ENCODE measurements at regions not wholly inside any gene's neighbourhood (a gene's known extent, or its start where the extent isn't known, plus 50 kb on each side); places are given as distances from the start of the nearest gene placed in this dataset.

DNA sequence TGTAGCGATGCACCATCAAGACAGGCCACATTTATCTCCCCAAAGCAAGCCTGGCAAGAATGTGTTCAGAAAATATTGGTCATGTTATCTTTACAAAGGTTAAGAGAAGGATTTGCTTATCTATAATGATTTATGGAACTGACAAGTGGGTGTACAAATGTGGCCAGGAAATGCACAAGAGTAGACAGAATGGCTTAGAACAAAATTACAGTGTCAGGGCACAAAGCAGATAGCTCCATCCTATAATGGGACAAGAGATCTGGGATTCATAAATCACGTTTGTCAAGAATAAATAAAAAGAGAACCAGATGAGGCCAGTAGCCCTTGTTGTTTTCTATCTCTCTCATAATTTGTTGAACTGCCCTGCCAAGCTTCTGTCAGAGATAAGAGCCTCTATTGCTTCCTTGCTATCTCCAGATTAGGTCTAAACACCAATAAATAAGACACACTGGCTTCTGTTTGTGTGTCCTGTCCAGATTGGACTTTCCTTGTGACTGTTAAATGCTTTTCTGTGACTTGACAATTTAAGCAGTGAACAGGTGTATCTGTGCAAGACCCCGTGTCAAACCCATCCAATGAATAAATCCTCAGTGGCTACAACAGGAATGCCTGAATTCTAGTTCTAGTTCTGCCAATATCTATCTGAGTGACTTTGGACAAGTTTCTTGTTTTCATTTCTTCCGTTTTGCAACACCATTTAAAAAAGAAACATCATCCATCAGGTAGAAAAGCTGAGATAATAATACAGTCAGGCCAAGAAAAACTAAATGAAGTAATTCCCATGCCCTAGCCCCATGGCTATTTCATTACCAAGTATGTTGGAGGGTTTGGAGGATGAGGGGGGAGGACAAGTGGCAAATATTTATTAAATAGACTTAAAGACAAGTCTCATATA lies 157.2 kb downstream of the DCLK3 start:
- Histone ChIP-seq H3K36me3 (no peaks in the 10 kb centered on the region), H3K4me1 (no peaks in the 10 kb centered on the region), H3K4me3 (no peak overlapping the region), H3K9me3 (peaks cover 0 to 2% (median 0%) of the 10 kb centered on the region in 12 donors), H3K27me3 (no peaks in the 10 kb centered on the region), H3K27ac (no peak overlapping the region)
- no peak for ATAC-seq
- WGBS, 4 donors = 48 to 60% (median 55%) methylated on average over 4 of the region's 4 CpGs
- no peak for TF ChIP-seq POLR2A (IDR thresholded peaks at IDR 0.05)
- TF ChIP-seq, protein P1, sequence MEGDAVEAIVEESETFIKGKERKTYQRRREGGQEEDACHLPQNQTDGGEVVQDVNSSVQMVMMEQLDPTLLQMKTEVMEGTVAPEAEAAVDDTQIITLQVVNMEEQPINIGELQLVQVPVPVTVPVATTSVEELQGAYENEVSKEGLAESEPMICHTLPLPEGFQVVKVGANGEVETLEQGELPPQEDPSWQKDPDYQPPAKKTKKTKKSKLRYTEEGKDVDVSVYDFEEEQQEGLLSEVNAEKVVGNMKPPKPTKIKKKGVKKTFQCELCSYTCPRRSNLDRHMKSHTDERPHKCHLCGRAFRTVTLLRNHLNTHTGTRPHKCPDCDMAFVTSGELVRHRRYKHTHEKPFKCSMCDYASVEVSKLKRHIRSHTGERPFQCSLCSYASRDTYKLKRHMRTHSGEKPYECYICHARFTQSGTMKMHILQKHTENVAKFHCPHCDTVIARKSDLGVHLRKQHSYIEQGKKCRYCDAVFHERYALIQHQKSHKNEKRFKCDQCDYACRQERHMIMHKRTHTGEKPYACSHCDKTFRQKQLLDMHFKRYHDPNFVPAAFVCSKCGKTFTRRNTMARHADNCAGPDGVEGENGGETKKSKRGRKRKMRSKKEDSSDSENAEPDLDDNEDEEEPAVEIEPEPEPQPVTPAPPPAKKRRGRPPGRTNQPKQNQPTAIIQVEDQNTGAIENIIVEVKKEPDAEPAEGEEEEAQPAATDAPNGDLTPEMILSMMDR (IDR thresholded peaks at IDR 0.05) = no peak
- no peak for DNase-seq
- intact Hi-C loops (cut with DNase I) = no loop called here

DNA sequence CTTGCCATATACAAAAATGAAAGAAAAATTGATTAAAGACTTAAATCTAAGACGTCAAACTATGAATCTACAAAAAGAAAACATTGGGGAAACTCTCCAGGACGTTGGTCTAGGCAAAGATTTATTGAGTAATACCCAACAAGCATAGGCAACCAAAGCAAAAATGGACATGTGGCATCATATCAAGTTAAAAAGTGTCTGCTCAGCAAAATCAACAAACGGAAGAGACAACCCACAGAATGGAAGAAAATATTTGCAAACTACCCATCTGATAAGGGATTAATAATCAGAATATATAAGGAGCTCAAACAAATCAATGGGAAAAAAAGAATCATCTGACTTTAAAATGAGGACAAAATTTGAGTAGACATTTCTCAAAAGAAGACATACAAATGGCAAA lies 160.9 kb downstream of the DCLK3 start:
- intact Hi-C loops (cut with DNase I) = no loop called here
- H3K9me3 ChIP-seq = no peaks in the 10 kb centered on the region
- ATAC-seq (no peak), DNase-seq (no peak)
- no peaks in the 10 kb centered on the region for H3K4me1 ChIP-seq
- 48 to 56% (median 49%) methylated on average over 3 of the region's 3 CpGs for whole genome bisulfite sequencing, 4 donors
- H3K27ac ChIP-seq = no peak overlapping the region
- no peaks in the 10 kb centered on the region for H3K27me3 ChIP-seq
- H3K36me3 ChIP-seq = no peaks in the 10 kb centered on the region
- no peak overlapping the region for H3K4me3 ChIP-seq
- TF ChIP-seq POLR2A (IDR thresholded peaks at IDR 0.05) = no peak
- TF ChIP-seq, protein P1 (IDR thresholded peaks at IDR 0.05) = no peak

GRCh38 chr3:36600404-36600803 lies 163.9 kb downstream of the DCLK3 start:
- DNase-seq (no peak), ATAC-seq (no peak)
- intact Hi-C loops (cut with DNase I) = no loop called here
- WGBS, 4 donors = 74 to 79% (median 75%) methylated on average over 3 of the region's 3 CpGs
- H3K4me1 ChIP-seq = no peaks in the 10 kb centered on the region
- H3K27me3 ChIP-seq = peaks cover 0 to 5% (median 0%) of the 10 kb centered on the region in 9 donors
- TF ChIP-seq POLR2A (IDR thresholded peaks at IDR 0.05) = no peak
- TF ChIP-seq, protein P1 (IDR thresholded peaks at IDR 0.05) = no peak
- no peak overlapping the region for H3K4me3 ChIP-seq
- no peak overlapping the region for H3K27ac ChIP-seq
- H3K9me3 ChIP-seq = no peaks in the 10 kb centered on the region
- no peaks in the 10 kb centered on the region for H3K36me3 ChIP-seq

Measured in heart left ventricle (tissue), 16 donors.